DMS79 (cell line): ENCODE measurements at regions not wholly inside any gene's neighbourhood (a gene's known extent, or its start where the extent isn't known, plus 50 kb on each side); places are given as distances from the start of the nearest gene placed in this dataset.

ENCODE experiments used
- DNase-seq: peaks from one replicate; lab custom pipeline; 2025; lab: John Stamatoyannopoulos, UW

GRCh38 chr9:21564175-21564574, 82.1 kb upstream of the IFNE start:
- DNase-seq: no peak

GRCh38 chr9:21565155-21565554, 83.0 kb upstream of the IFNE start:
- no peak for DNase-seq

GRCh38 chr9:21567926-21568325, 85.8 kb upstream of the IFNE start:
- no peak for DNase-seq

GRCh38 chr9:21568484-21568883, 86.4 kb upstream of the IFNE start:
- DNase-seq: no peak

GRCh38 chr9:21569721-21570120, 87.6 kb upstream of the IFNE start:
- no peak for DNase-seq

- no peak for DNase-seq
These were observed 88.6 kb upstream of the IFNE start for GRCh38 chr9:21570643-21571275.

GRCh38 chr9:21574261-21574660, 92.1 kb upstream of the IFNE start:
- no peak for DNase-seq

GRCh38 chr9:21576331-21577189, 94.4 kb upstream of the IFNE start:
- DNase-seq: no peak

GRCh38 chr9:21579247-21579671, 97.1 kb upstream of the IFNE start:
- DNase-seq: no peak

- no peak for DNase-seq
These were observed 97.6 kb upstream of the IFNE start for GRCh38 chr9:21579743-21580142.

GRCh38 chr9:21580636-21581378, 98.7 kb upstream of the IFNE start:
- no peak for DNase-seq

GRCh38 chr9:21583628-21584377, 101.7 kb upstream of the IFNE start:
- no peak for DNase-seq

GRCh38 chr9:21584890-21585289, 102.8 kb upstream of the IFNE start:
- DNase-seq: no peak

GRCh38 chr9:21585756-21586752, 103.9 kb upstream of the IFNE start:
- no peak for DNase-seq

GRCh38 chr9:21589344-21590056, 107.4 kb upstream of the IFNE start:
- DNase-seq: no peak

GRCh38 chr9:21590058-21590996, 108.2 kb upstream of the IFNE start:
- DNase-seq: no peak

- DNase-seq: no peak
These were observed 109.3 kb upstream of the IFNE start for GRCh38 chr9:21591221-21592062.

- no peak for DNase-seq
These were observed 109.9 kb upstream of the IFNE start for GRCh38 chr9:21592063-21592338.
